ENCODE measurements at regions not wholly inside any gene's neighbourhood (a gene's known extent, or its start where the extent isn't known, plus 50 kb on each side); places are given as distances from the start of the nearest gene placed in this dataset.

- H3K4me2 ChIP-seq (ENCODE audit: low read length): no peak overlapping the region
- no peaks in the 10 kb centered on the region for H3K36me3 ChIP-seq (ENCODE audit: insufficient read depth, low read length)
- no peak overlapping the region for H3K4me3 ChIP-seq (ENCODE audit: low read length)
- no peaks in the 10 kb centered on the region for H3K9me3 ChIP-seq (replicated peaks; ENCODE audit: low read length)
- no peaks in the 10 kb centered on the region for H3K4me1 ChIP-seq (ENCODE audit: control insufficient read depth, insufficient read depth, low read length)
- H3K9ac ChIP-seq (ENCODE audit: low read depth, low read length): no peak overlapping the region
- H3K27me3 ChIP-seq (ENCODE audit: control insufficient read depth, insufficient read depth, low read length): no peaks in the 10 kb centered on the region
Measured at GRCh38 chr4:114509340-114509739, 89.3 kb upstream of the UGT8 start.

DNA sequence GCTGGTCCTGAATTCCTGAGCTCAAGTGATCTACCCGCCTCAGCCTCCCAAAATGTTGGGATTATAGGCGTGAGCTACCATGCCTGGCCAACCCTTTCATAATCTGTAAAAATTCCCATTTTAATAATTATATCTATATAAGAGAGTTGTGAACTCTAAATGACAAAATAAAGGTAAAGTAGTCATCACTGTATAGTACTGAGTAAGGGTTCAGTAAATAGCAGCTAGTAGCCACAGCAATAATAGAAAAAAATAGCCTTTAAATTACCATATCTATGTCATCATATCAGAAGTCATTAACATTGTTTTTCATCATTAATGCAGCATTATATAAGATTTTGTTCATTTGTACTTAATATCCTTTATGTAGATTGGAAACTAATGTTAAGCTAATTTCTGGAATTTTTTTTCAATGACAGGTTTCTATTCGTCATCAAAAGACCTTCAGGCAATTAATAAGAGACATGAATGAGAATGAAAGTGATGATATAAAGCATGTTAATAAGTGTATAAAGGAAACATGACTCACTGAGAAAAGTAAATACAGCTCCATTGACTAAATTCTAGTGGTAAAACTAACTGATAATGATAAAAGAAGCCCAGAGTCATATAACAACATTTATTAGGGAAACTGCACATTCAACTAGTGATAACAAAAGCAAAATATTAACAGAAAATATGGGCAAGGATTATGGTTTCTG is 85.9 kb upstream of the UGT8 start:
- H3K4me3 ChIP-seq (ENCODE audit: low read length): no peak overlapping the region
- H3K9ac ChIP-seq (ENCODE audit: low read depth, low read length): no peak overlapping the region
- H3K4me2 ChIP-seq (ENCODE audit: low read length): no peak overlapping the region
- H3K4me1 ChIP-seq (ENCODE audit: control insufficient read depth, insufficient read depth, low read length): no peaks in the 10 kb centered on the region
- H3K27me3 ChIP-seq (ENCODE audit: control insufficient read depth, insufficient read depth, low read length): no peaks in the 10 kb centered on the region
- H3K9me3 ChIP-seq (replicated peaks; ENCODE audit: low read length): no peaks in the 10 kb centered on the region
- H3K36me3 ChIP-seq (ENCODE audit: insufficient read depth, low read length): no peaks in the 10 kb centered on the region

DNA sequence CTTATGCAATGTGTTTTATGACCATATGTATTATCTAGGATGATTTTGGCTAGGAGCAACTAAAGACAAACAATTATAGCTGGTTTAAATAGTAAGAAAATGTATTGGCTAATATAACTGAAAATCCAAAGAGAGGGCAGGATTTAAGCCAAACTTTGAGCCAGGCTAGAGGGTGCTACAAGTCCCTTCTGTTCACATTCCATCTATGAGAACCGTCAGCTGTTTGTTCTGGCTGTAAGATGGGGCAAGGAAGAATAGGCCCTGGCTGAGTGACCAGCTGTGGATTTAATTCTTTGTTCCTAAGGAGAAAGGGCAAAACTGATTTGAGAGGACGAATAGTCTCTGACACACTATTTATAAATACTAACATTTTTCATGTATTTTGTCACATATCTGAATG is 79.2 kb upstream of the UGT8 start:
- Histone ChIP-seq H3K4me2 (ENCODE audit: low read length) (no peak overlapping the region), H3K9me3 (replicated peaks; ENCODE audit: low read length) (no peaks in the 10 kb centered on the region), H3K27me3 (ENCODE audit: control insufficient read depth, insufficient read depth, low read length) (no peaks in the 10 kb centered on the region)

GRCh38 chr4:114527170-114527569 is 71.4 kb upstream of the UGT8 start:
- no peak overlapping the region for H3K9ac ChIP-seq (ENCODE audit: low read depth, low read length)
- no peak overlapping the region for H3K4me3 ChIP-seq (ENCODE audit: low read length)
- H3K4me1 ChIP-seq (ENCODE audit: control insufficient read depth, insufficient read depth, low read length): no peaks in the 10 kb centered on the region
- no peaks in the 10 kb centered on the region for H3K36me3 ChIP-seq (ENCODE audit: insufficient read depth, low read length)
- H3K9me3 ChIP-seq (replicated peaks; ENCODE audit: low read length): no peaks in the 10 kb centered on the region
- no peaks in the 10 kb centered on the region for H3K27me3 ChIP-seq (ENCODE audit: control insufficient read depth, insufficient read depth, low read length)
- H3K4me2 ChIP-seq (ENCODE audit: low read length): no peak overlapping the region

More for the DNA sequence above, 79.2 kb upstream of the UGT8 start:
- Histone ChIP-seq H3K4me1 (ENCODE audit: control insufficient read depth, insufficient read depth, low read length) (no peaks in the 10 kb centered on the region), H3K9ac (ENCODE audit: low read depth, low read length) (no peak overlapping the region), H3K4me3 (ENCODE audit: low read length) (no peak overlapping the region), H3K36me3 (ENCODE audit: insufficient read depth, low read length) (no peaks in the 10 kb centered on the region)

- no peak overlapping the region for H3K4me3 ChIP-seq (ENCODE audit: low read length)
- no peaks in the 10 kb centered on the region for H3K9me3 ChIP-seq (replicated peaks; ENCODE audit: low read length)
- H3K4me2 ChIP-seq (ENCODE audit: low read length): no peak overlapping the region
- no peaks in the 10 kb centered on the region for H3K27me3 ChIP-seq (ENCODE audit: control insufficient read depth, insufficient read depth, low read length)
- no peaks in the 10 kb centered on the region for H3K4me1 ChIP-seq (ENCODE audit: control insufficient read depth, insufficient read depth, low read length)
- H3K36me3 ChIP-seq (ENCODE audit: insufficient read depth, low read length): no peaks in the 10 kb centered on the region
- H3K9ac ChIP-seq (ENCODE audit: low read depth, low read length): no peak overlapping the region
Measured at GRCh38 chr4:114527637-114528036, 71.0 kb upstream of the UGT8 start.

DNA sequence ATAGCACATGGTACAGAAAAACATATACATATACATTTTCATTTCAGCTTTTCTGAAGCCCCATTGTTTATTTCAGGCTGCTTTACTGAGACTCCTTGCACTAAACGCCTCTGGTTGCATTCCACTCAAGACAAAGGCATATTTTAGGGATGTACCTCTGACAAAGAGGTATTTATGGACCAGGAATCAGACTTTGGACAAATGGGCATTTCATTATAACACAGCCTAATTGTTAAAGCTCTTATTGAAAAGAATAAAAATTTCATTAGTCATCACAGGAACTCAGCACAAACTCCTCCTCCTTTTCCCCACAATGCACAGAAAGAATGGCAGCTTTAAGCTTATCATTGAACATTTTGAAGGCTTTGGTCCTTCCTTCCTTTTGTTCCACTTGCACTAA is 62.9 kb upstream of the UGT8 start:
- no peaks in the 10 kb centered on the region for H3K27me3 ChIP-seq (ENCODE audit: control insufficient read depth, insufficient read depth, low read length)
- H3K4me3 ChIP-seq (ENCODE audit: low read length): no peak overlapping the region
- H3K9ac ChIP-seq (ENCODE audit: low read depth, low read length): no peak overlapping the region
- H3K36me3 ChIP-seq (ENCODE audit: insufficient read depth, low read length): no peaks in the 10 kb centered on the region
- no peak overlapping the region for H3K4me2 ChIP-seq (ENCODE audit: low read length)
- H3K9me3 ChIP-seq (replicated peaks; ENCODE audit: low read length): no peaks in the 10 kb centered on the region
- no peaks in the 10 kb centered on the region for H3K4me1 ChIP-seq (ENCODE audit: control insufficient read depth, insufficient read depth, low read length)

DNA sequence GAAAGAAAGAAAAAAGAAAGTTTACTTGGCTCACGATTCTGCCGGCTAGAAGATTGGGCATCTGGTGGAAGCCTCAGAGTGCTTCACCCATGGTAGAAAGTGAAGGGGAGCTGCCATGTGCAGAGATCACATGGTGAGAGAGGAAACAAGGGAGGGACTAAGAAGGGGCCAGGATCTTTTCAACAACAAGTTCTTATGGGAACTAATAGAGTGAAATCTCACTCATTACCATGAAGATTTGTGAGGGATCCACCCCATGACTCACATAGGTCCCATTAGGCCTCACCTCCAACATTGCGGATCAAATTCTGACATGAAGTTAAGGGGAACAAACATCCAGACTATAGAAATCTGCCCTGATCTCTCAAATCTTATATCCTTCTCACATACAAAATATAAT is 61.3 kb upstream of the UGT8 start:
- H3K4me3 ChIP-seq (ENCODE audit: low read length): no peak overlapping the region
- no peak overlapping the region for H3K9ac ChIP-seq (ENCODE audit: low read depth, low read length)
- H3K4me2 ChIP-seq (ENCODE audit: low read length): no peak overlapping the region
- no peaks in the 10 kb centered on the region for H3K4me1 ChIP-seq (ENCODE audit: control insufficient read depth, insufficient read depth, low read length)
- no peaks in the 10 kb centered on the region for H3K36me3 ChIP-seq (ENCODE audit: insufficient read depth, low read length)
- no peaks in the 10 kb centered on the region for H3K27me3 ChIP-seq (ENCODE audit: control insufficient read depth, insufficient read depth, low read length)
- H3K9me3 ChIP-seq (replicated peaks; ENCODE audit: low read length): no peaks in the 10 kb centered on the region

DNA sequence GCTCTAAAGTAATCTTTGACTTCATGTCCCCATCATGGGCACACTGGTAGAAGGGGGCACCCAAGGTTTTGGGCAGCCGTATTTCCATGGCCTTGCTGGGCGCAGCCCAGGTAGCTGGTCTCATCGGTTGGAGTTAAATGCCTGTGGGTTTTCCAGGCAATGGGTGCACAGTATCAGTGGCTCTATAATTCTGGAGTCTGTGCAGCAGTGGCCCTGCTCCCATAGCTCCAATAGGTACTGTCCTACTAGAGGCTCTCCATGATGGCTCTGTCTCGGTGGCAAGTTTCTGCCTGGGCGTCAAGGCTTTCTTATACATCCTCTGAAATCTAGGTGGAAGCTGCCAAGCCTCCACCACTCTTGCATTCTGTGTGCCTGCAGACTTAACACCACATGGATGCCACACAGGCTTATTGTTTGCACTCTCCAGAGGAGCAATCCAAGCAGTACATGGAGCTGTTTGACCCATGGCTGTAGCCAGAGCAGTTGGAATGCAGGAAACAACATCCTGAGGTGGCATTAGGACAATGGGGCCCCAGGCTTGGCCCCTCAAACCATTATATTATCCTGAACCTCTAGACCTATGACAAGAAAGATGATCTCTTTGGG is 60.5 kb upstream of the UGT8 start:
- no peaks in the 10 kb centered on the region for H3K36me3 ChIP-seq (ENCODE audit: insufficient read depth, low read length)
- H3K4me1 ChIP-seq (ENCODE audit: control insufficient read depth, insufficient read depth, low read length): no peaks in the 10 kb centered on the region
- no peak overlapping the region for H3K4me3 ChIP-seq (ENCODE audit: low read length)
- H3K9ac ChIP-seq (ENCODE audit: low read depth, low read length): no peak overlapping the region
- no peak overlapping the region for H3K4me2 ChIP-seq (ENCODE audit: low read length)
- no peaks in the 10 kb centered on the region for H3K27me3 ChIP-seq (ENCODE audit: control insufficient read depth, insufficient read depth, low read length)
- H3K9me3 ChIP-seq (replicated peaks; ENCODE audit: low read length): no peaks in the 10 kb centered on the region

DNA sequence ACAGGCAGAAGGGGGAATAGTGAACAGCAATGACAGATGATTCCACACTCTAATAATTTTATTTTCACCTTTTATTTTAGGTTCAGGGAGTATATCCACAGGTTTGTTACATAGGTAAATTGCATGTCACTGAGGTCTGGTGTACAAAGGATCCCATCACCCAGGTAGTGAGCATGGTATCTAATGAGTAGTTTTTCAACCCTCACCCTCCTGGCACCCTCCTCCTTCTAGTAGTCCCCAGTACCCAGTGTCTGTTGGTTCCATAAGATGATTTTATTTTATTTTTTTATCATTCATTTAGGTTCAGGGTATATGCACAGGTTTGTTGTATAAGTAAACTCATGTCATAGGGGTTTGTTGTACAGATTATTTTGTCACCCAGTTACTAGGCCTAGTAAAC is 58.6 kb upstream of the UGT8 start:
- Histone ChIP-seq H3K4me1 (ENCODE audit: control insufficient read depth, insufficient read depth, low read length) (no peaks in the 10 kb centered on the region), H3K9ac (ENCODE audit: low read depth, low read length) (no peak overlapping the region), H3K27me3 (ENCODE audit: control insufficient read depth, insufficient read depth, low read length) (no peaks in the 10 kb centered on the region), H3K9me3 (replicated peaks; ENCODE audit: low read length) (no peaks in the 10 kb centered on the region), H3K4me3 (ENCODE audit: low read length) (no peak overlapping the region), H3K4me2 (ENCODE audit: low read length) (no peak overlapping the region), H3K36me3 (ENCODE audit: insufficient read depth, low read length) (no peaks in the 10 kb centered on the region)

GRCh38 chr4:114547340-114548134 is 51.1 kb upstream of the UGT8 start:
- H3K36me3 ChIP-seq (ENCODE audit: insufficient read depth, low read length): no peaks in the 10 kb centered on the region
- no peaks in the 10 kb centered on the region for H3K4me1 ChIP-seq (ENCODE audit: control insufficient read depth, insufficient read depth, low read length)
- H3K4me2 ChIP-seq (ENCODE audit: low read length): no peak overlapping the region
- H3K27me3 ChIP-seq (ENCODE audit: control insufficient read depth, insufficient read depth, low read length): no peaks in the 10 kb centered on the region
- no peak overlapping the region for H3K4me3 ChIP-seq (ENCODE audit: low read length)
- no peak overlapping the region for H3K9ac ChIP-seq (ENCODE audit: low read depth, low read length)
- H3K9me3 ChIP-seq (replicated peaks; ENCODE audit: low read length): no peaks in the 10 kb centered on the region

Measured in skeletal muscle satellite cell (primary cell).